Endometrium (tissue), 2 donors: ENCODE measurements at regions not wholly inside any gene's neighbourhood (a gene's known extent, or its start where the extent isn't known, plus 50 kb on each side); places are given as distances from the start of the nearest gene placed in this dataset.

ENCODE experiments used
- FAIRE-seq: peaks from 2 replicates; lab custom pipeline; 2012; peaks lifted over from hg19 to GRCh38; lab: Jason Lieb, UNC
- donor health status: control.
- donor health status: control.

DNA sequence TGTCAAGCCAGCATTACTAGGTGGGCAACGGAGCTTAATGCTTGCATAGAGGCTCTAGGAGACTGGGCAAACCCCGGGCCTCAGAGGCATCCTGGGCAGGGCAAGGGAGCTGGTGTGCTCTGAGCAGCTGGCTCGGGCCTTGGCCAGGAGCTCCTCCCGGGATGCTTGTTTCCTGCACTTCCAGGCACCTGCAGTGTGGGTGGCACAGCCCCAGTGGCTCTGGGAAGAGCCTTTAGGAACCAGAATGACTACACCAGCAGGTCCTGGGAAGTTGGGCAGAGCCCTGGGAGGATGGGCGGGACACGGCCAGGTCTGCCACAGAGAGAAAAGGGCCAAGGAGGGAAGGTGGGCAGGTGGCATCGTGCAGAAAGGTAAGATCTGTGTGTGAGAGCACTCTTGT is 80.4 kb upstream of the CD93 start:
- no peak for FAIRE-seq

DNA sequence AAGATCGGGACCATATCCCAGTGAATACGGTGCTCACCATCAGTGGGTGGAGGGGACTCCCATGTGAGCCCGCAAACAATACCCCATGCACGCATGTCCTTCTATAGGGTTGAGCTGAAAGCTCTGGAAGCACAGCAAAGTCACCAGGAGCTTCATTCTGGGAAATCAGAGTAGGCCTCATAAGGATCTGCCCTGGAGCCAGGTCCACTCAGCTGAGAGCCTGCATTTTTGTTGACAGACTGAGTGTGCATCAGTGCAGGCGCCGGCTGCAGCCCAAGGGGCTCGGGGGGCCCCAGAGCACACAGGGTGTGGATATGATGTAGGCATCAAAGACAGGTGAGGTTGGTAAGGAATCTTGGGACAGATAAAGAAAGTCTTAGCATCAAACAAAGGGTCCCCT is 79.8 kb upstream of the CD93 start:
- FAIRE-seq, result no peak

DNA sequence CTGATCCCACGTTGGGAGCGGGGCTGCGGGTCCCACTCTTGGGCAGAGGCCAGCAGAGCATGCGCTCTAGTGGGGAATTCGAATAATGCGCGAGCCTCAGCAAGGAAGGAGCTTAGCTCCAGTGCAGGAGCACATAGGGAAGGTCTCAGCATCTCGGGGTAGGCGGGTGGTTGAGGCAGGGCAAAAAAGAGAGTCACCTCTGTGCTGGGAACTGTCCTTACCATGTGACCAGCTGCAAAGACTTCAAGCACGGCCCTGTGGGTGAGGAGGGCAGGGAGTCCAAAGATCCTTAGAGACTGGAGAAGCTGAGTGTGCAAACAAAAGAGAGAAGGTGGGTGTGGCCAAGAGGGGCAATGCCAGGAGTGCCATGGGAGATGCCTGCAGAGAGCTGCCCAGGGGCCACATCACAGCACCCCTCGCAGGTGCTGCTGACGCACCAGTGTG is 79.2 kb upstream of the CD93 start:
- FAIRE-seq, result no peak

DNA sequence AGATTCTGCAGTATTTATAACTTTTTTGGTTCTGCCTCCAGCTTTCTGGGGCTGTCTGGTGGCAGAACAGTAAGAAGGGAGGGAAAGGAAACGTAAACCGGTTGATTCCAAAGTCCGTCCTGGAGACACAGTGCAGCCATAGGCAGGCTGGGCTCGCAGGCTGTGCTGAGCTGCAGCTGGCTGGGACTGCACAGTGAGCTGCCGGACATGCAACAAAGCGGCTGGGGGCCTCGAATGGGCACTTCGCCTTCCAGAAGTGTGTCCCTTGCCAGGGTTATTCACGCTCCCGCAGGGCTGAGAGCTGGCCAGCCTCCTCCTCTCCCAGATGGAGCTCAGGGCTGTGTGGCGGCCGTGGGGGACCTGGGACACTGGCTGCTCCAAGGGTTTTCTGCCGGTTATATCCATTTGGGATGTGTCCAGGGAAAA is 78.1 kb upstream of the CD93 start:
- no peak for FAIRE-seq

DNA sequence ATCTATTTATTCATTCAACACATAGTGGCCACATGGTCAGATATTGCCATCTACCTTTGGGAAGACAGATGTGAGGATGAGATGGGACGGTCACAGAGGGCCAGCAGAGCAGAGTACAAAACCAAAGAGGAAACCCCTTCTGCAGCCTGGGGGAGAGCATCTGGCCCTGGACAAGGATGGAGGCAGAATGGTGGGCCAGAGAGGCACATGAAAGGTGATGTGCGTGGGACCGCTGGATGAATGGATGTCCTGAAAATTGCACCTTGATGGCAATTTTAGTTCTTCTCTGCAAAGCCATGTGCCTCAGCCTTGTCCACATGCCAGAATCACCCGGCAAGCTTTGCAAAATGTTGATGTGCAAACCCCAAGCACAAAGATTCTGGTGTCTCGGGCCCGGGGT is 77.4 kb upstream of the CD93 start:
- no peak for FAIRE-seq

DNA sequence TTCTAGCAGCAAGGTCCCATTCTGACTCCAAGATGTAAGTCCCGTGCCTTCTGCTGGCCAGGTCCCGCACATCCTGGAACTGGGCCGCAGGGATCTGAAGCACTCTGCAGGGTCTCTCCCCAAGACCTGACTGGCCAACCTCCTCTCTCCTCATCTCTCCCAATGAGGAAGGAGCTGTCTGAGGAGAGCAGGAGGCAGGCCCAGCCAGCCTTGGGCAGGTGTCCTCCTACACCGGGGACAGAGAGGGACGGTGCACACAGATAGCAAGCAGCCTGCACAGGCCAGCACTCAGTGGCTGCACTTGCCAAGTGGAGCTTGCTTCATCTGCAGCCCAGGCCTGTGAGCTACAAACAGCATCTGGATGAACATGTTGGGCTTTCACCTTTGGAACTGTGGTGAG is 76.8 kb upstream of the CD93 start:
- no peak for FAIRE-seq

DNA sequence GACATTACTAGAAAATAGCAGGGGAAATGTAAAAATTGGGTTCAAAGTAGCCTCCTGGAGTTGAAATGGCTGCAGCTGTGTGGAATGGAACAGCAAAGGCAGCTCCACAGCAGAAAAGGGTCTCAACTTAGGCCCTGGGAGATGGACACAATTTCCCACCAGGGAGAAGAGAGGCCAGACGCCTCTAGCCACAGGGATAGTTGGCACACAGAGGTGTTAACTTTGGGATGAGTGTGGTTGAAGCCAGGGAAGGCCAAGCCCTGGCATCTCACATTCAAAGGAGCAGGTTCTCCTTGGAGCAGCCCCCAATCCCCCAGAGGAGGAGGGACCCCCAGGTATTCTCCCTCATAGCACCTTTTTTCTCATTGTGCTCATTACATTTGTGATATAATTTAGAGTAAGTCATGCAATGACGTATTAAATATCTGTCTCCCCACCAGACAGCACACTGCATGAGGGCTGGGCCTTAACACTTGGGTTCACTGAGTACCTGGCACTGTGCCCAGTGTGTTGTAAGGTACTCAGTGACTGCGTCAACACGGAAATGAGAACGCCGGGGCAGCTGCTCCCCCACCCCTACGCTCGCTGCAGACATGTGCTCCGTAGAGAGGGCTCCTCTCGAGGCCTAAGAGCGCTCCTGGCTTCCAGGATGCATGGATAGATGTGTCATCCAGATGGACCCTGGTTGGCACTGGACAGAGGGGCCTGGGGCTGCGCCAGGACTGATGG is 76.0 kb upstream of the CD93 start:
- no peak for FAIRE-seq

DNA sequence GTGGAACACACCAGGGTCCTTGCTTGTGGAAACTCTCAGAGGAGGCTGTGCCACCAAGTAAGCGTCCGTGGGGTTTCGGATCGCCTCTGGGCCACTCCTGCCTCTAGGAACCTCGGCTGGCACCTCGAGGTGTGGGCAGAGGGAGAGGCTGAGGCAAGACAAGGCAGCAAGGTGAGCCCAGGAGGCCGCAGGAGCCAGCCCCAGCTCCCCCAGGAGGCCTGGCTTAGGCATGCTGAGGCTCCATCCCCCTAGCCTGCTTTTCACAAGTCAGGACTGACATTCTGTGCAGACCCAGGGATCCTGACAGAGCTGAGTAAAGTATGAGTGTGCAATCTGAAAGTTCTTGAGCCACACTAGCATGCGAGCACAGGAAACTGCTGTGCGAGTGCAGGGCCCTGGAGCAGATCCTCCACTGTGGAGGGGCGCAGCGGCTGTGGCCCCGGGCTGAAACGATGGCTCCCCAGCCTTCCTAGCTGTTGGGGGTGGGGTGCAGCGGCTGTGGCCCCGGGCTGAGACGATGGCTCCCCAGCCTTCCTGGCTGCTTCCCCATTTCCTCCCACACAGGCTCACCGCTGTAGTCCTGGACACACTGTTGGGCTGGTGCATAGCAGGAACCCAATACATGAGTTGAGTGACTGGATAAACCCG is 75.2 kb upstream of the CD93 start:
- FAIRE-seq, result no peak

DNA sequence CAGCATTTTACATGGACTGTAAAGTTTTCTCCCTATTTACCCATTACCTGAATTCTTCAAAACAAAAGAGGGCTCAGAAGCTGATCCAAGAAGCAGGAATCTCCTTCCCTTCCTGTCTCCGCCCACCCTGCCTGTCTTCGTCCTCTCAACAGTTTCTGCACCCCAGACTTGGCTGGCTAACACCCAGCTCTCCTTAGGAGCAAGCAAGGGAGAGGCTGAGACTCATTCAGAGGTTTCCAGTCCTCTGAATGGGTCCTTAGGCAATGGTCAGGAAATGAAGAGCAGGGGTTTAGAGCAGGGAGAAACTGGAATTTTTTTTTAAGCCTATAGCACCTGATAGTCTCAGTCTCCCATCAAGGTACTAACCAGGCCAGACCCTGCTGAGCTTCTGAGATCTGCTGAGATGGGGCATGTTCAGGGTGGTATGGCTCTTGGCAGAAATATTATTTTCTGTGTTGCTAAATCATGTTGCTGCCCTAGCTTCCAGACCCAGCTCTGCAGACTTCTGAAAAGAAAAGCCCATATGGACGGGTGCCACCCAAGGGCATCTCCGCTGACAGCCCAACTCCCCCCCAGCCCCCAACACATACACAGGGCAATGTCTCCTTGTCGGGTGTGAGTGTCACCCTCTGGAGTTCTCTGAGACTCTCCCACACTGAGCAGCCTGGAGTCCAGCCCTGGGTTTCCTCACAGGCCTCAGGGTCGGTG is 74.6 kb upstream of the CD93 start:
- FAIRE-seq, result no peak

DNA sequence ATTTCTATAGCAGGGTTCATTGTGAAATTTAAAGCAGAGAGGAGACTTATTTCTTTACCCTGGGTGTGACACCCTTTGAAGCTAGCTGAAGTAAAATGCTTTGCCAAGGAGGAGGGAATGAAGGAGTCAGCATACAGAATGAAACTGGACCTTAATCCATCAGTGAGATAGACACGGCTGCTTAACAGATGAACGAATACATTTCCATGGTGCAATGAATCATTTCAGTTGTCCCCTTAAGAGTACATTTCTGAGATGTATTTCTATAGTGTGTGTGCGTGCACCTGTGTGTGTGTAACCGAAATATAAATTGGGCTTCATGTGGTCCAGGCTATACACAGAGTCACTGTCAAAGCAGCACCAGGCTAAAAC is 73.8 kb upstream of the CD93 start:
- FAIRE-seq, result no peak

DNA sequence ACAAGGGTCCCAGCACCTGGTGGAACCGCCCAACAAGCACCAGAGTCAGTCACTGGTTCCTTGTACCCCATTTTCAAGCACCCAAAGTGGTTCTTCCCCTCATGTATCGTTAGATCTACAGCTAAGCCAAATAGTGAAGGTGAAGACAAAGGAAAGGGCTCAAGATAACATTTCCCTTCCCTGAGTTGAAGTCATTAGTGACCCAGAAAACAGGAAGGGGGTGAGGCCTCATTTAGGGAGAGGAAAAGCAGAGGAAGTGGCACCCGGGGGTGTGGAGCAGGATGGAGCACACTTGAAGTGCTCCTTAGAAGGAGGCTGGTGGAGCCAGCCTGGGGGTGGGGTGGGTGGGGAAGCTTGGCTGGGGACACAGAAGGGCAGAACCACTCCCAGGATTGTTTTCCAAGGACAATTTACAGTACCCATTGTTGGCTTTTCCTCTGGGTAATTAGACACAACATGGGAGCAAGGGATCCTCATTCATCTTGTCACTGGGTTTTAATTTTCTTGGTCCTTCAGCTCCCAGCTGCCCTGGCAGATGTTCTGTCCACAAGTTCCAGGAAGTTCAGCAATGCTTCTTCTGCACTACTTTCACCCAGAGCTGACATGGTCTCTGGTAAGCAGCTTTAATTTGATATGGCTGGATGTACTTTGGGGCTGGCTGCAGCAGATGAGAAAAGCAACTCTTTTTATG is 73.3 kb upstream of the CD93 start:
- no peak for FAIRE-seq

DNA sequence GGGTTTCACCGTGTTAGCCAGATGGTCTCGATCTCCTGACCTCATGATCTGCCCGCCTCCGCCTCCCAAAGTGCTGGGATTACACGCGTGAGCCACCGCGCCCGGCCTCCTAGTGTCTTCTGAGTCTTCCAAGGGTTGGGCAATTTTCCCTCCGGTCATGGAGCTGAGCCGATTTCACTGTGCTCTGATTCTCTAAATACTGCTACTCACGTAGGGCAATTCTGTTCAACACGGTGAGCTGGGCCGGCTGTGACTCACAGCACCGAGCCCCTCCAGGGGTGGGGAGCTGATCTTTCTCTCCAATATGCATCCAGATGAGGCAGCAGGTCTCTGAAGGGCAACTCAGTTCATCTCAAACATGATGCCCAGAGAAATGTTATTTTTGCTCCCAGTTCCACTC is 71.6 kb upstream of the CD93 start:
- no peak for FAIRE-seq

DNA sequence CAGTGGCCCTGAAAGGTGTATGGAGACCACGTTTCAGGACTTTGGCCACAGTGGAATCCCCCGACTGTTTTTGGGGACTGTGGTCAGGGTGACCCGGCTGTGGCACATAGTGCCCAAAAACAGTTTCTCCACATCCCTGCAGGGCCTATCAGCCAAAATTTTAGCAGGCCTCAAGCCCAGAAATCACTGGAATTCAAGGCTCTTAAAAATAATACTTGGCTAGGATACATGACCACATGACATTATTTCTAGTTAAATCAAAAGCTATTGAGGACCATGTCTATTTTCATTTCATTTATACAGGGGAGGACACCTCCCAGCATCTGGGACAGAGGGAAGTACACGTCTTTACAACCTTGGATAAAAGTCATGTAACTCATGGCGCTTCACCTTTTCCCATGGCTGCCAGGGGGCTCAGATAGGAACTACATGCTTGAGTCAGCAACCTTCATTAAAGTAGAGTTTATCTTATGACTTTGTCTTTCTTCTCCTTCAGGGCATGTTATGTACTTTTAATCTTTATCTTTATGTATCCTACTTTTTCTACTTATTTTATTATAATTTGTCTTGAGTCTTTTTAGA is 70.8 kb upstream of the CD93 start:
- FAIRE-seq, result no peak

DNA sequence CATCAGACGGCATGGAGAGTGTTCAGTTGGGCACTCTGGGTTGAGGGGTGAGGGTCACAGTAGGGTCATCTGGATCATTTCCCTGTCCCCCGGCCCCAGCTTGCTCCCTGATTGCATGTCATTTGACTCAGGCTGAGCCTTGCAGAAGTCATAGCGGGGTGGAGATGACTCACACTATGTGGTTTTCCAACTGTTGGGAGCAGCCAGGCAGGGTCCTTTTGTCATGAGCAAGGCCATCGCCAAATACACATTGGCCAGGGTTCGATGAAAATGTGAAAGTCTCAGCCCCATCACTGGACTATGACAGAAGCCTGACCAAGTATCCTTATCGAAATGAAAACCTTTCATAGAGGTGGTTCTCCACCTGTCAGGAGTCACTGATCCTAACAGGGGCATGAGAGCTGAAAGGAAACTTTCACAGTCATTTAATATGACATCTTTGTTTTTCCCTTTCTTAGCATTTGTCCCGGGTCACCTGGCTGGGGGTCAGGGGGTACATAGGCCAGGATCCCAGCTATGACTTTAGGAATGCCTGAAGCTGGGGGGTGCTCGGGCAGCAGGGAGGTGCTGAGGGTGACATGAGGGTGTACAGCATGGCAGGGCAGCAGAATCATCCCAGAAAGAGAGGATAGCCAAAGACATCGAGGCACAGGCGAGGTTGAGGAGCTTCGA is 70.2 kb upstream of the CD93 start:
- FAIRE-seq, result no peak

DNA sequence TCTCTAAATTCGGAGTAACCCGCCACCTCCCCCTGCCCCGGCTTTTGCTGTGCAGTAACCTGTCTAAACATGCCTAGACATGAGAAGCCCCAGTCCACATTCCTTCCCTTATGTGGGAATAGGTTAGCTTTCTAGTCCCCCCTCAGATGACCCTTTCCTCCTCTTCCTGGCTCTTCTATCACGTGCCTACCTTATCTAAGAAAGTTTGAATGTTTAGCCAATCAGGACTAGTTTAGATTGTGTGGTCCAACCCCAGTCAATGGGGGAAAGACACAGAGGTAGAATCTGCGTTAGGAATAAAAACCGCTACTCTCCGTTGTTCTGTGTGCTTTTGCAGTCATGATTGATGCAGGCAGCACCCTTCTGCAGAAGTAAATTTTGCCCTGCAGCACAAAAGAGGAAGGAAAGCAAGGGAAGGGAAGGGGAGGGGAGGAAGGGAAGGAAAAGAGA is 69.0 kb upstream of the CD93 start:
- no peak for FAIRE-seq

DNA sequence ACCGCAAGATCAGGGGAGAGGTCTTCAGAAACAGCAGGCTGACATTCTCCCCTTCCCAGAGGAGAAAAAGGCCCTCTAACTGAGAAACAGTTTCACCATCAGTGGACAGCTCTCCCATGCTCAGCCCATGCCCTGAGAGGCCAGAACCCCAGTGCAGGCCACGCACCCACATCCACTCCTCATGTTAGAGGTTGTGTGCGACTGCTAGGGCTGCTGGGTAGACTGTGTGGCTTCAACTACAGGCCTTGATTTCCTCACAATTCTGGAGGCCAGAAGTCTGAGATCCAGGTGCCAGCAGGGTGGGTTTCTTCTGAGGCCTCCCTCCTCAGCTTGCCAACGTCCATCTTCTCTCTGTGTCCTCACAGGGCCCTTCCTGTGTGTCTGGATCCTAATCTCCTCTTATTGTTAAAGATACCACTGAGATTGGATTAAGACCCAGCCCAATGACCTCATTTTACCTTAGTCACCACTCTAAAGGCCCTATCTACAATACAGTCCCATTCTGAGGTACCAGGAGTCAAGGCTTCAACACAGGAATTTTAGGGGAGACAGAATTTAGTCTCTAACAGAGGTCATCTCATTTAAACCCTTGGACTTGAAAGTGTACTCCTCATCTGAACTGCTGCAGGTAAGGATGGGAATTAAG is 67.7 kb upstream of the CD93 start:
- FAIRE-seq, result no peak

DNA sequence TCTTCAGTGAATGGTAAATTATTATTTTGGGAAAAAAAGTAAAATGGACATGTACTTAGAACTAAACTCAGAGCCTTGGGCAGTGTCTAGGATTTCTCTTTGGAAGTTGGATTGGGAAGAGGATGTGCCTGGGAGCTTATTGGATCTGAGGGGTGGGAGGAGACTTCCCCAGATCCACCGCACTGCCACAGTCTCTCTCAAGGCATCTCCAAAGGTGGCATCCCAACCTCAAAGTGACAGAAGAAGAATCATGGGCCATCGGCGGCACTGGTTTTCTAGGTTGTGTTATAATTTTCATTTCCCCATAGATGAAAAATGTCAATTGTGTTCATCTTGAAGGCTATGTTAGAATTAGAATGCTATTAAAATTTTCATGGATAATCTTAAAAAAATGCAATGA is 66.8 kb upstream of the CD93 start:
- no peak for FAIRE-seq

DNA sequence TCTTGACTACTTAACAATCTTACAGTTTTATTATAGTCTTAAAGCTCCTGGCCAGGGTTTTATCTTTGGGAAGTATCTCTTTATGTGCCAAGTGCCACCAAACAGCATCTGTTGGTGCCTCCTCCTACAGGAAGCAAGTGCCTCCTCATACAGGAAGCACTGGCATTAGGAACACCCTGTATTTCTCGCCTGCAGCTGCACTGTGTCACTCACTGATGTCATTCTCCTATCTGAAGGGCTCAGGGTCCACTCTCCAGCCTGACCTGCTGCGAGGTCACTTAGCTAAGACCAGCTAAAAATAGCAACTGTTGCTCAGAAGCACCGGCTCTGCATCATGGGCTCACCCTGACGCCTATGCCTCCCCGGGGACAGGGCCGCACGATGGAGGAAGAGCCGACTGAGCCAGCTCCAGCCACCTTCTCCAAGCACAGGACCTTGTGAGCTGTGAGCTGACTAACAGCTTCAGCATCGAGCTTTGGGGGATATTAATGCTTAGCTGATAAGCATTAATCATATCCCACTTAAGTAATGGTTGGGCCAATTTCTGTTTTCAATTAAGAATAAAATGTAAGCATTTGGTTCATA is 66.3 kb upstream of the CD93 start:
- no peak for FAIRE-seq

DNA sequence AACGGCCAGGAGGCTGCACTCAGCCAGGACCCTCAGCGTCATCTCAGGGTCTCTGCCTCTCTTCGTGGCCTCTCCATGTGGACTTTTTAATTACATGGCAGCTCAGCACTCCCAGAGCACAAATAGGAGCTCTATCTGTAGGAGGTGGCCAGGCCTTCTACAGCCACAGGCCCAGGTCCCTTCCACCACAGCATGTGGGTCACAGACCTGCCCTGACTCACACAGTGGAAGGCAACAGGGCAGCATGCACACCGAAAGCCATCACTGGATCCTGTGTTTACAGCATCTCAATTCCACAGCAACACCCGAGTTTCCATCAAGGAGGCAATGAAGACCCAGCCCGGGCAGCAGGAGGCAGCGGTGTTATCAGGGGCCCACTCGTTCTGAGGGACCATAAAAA is 65.8 kb upstream of the CD93 start:
- FAIRE-seq, result no peak

DNA sequence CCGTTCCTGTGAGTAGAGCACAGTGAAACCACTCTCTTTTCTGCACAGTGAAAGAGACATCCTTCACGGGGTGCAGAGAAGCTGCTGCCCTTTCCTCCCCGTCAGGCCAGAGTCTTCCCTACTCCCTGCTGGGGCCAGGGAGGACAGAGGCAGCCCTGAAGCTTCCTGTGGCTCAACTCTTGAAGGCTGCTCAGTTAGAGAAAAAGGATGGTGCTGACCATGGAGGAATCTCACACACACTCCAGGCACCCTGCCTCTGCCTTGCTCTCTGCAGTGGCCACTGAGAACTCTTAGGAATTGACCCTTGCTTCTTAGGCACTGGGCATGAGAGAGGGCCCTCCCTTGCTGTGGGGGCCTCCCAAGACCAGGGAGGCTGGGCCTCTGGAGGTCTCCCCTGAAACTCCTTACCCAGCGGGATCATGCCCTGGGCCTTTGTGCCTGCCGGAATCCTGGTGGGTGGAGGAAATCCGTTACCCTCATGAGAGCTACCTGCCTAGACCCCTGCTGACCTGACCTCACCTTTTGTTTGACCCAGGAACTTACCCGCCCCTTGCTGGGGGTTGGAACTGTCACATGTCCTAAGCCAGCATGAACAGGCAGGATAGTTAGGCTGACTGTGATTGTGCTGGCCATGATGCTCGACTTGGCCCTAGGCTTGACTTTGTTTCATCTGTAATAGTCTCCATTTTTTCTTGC is 65.0 kb upstream of the CD93 start:
- no peak for FAIRE-seq
